SKM-1 treated with dmso at 0.1 percent for 144 hours (cell line): ENCODE measurements at regions not wholly inside any gene's neighbourhood (a gene's known extent, or its start where the extent isn't known, plus 50 kb on each side); places are given as distances from the start of the nearest gene placed in this dataset.

Experiments
- DNase-seq: peaks from one replicate; lab custom pipeline; 2025; ENCODE audit not compliant: unreplicated experiment; lab: John Stamatoyannopoulos, UW

DNA sequence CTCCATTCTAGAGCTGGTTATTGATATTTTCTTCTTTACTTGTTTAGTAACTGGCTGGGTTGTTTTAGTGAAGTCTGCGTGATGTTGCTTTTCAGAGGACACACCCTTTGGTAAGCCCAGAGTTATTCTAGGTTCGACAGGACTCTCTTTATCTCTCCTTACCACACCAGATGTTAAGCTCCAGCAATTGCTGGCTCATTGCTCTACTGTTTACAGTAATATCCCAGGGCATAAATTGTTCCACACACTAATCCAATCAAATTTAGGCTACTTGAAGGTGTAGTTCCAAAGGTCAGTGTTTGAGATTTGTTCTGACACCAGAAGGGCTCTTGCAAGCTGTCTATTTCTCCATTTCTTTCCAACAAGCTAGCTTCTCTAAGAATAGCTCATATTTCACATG is 506.6 kb downstream of the NR4A2 start:
- no peak for DNase-seq

DNA sequence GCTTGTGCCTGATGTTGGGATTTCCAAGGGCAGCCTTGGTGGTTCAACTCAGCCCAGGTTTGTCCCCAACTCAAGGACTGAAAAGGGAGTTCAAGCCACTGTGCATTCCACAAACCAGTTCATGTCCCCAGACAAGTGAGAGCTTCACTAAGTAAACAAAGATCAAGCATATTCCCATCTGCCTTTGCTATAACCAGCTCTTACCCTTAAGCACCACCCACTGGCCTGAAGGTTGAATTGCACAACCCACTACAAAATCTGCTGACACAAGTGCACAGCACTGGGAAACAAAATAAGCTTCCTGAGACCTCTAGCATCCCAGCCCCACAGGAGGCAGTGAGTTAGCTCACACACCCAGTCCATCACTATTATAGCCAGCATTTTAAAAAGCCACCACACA is 516.7 kb downstream of the NR4A2 start:
- DNase-seq, result peak; percentile 32

DNA sequence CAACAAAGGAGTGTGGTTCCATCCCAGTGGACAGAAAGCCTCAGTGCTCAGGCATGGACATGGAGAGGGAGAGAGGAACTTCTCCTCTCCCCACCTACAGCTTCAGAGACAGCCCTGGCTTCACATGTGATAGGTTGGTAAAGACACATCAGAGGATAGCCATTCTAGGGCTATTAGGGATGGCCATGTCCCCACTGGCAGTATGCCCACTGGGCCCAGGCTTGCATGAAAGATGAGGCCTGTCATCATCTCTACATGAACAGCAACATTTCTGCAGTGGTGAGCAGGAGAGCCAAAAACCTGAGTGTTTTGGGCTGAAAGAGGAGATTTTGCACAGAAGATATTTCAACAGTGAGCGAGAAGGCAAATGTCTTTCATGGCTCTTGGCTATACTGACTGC is 517.2 kb downstream of the NR4A2 start:
- DNase-seq, result no peak

DNA sequence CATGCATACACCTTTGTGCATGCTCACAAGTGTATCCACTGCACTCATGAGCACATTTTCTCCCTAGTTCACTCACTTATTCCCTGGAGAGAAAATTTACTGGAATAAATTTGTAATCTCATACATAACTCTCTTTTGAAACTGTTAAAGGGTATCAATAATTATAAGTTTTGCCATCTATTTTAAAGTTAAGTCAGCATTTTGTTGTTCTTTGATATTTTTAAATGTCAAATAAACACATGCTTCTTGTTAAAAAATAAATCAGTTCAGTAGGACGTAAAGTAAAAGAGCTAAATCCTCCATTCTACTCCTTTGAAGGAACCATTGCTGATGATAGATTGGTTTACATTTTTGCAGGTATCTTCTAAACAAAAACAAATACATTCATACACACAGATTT is 522.1 kb downstream of the NR4A2 start:
- DNase-seq, result no peak

DNA sequence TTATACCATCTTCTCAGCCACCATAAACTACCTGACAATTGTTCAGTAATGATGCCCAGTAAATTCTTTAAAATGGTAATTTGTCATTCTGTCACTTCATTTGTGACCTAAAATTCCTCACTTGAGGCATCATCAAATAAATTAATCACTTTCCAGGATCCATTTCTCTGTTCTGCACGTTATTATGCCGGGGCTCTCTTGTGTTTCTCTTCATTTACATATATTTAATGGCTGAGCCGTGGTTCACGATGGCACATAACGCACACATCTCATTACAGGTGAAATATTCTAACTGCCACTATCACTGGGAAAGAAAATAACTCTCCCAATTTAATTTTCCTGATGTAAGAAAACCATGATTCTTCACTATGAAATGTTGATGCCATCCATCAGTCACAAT is 529.6 kb downstream of the NR4A2 start:
- DNase-seq, result no peak

DNA sequence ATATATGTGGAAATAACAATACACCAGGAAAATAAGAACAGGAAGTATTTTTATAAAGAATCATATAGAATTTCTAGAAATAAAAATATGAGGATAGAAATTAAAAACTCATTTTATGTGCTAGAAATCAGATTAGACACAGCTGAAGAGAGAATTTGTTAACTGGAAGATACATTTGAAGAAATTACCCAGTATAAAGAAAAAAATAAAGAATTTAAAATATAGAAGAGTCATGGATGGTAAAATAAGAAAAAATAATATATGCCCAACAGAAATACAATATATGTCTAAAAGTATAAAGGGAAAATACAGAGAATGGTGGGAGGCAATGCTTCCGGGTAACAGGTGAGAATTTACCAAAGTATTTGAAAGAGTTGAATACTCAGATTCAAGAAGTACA is 539.9 kb downstream of the NR4A2 start:
- DNase-seq, result no peak

DNA sequence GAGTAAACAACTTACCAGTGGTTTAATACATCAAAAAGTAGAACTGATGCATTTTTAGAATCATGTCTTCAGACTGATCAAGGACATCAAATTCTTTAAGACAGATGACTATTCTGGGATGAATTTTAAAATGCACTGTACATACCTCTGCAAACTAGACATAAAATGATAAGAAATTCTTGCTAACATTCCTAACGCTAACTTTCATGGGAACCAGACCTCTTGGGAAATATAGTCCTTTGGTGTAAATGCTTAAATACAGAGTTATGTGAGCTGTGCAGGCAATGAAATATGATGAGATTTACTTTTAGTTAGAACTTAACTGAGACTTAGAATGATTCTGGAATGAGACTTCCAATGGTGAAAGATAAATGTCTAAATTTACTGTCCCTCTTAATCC is 562.0 kb downstream of the NR4A2 start:
- no peak for DNase-seq

DNA sequence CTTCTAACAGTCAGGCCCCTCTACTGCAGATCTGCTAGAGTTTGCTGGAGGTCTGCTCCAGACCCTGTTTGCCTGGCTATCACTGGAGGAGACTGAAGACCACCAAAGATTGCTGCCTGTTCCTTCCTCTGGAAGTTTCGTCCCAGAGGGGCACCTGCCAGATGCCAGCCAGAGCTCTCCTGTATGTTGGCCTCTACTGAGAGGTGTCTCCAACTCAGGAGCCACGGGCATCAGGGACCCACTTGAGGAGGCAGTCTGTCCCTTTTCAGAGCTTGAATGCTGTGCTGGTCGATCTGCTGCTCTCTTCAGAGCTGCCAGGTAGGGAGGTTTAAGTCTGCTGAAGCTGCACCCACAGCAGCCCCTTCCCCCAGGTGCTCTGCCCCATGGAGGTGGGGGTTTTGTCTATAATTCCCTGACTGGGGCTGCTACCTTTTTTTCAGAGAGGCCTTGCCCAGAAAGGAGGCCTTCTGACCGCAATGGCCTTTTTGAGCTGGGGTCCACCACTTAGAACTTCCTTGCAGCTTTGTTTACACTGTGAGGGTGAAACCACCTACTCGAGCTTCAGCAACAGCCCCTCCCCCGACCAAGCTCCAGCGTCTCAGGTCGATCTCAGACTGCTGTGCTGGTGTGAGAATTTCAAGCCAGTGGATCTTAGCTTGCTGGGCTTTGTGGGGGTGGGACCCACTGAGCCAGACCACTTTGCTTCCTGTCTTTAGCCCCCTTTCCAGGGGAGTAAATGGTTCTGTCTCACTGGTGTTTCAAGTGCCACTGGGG is 566.0 kb downstream of the NR4A2 start:
- DNase-seq, result no peak

DNA sequence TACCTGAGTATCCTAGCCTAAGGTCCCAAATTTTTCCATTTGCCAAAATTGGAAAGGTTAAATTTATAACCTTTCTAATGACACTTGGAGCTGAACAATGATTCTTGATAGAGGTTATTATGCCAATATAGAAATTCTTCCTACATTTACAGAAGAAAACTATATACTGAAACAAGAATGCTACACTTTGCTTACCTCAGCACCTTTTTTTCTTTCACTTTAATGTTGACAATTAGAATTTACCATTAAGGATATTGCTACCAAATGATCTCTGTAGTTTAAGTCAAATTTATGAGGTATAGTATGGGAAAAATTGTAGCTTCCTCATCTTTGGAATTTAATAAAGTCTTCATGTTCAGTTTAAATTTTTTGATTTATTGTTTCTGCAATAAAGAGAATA is 577.0 kb downstream of the NR4A2 start:
- DNase-seq, result no peak

DNA sequence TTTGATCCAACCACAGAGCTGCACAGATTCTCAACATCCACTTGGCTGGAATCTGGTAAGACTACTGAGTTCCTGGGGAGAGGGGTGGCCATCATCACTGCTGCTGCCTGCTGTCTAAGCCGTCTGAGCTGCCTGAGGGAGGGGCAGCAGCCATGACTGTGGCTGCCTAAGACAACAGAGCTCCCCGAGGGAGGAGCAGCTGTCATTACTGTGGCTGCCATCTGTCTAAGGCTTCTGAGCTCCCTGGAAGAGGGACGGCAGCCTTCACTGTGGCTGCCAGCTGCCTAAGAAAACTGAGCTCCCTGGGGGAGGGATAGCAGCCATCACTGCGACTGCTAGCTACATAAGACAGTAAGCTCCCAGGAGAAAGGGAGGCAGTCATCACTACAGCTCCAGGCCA is 584.4 kb downstream of the NR4A2 start:
- no peak for DNase-seq

DNA sequence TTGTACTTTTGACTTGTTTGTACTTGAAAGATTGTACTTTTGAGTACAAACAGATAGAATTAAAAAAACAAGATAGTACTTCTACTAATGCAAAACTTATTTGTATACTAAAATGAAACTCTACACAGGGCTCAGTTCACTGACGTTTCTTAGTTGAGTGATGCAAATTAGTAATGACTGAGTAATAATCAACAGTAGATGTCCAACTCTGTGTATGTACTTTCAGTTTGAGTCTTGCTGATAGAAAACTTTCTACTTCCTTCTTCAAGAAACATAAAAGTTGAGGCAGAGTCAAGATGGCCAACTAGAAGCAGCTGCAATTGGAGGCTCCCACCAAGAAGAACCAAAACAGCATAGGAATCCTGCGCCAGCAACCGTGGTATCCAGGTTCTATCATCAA is 585.0 kb downstream of the NR4A2 start:
- no peak for DNase-seq

DNA sequence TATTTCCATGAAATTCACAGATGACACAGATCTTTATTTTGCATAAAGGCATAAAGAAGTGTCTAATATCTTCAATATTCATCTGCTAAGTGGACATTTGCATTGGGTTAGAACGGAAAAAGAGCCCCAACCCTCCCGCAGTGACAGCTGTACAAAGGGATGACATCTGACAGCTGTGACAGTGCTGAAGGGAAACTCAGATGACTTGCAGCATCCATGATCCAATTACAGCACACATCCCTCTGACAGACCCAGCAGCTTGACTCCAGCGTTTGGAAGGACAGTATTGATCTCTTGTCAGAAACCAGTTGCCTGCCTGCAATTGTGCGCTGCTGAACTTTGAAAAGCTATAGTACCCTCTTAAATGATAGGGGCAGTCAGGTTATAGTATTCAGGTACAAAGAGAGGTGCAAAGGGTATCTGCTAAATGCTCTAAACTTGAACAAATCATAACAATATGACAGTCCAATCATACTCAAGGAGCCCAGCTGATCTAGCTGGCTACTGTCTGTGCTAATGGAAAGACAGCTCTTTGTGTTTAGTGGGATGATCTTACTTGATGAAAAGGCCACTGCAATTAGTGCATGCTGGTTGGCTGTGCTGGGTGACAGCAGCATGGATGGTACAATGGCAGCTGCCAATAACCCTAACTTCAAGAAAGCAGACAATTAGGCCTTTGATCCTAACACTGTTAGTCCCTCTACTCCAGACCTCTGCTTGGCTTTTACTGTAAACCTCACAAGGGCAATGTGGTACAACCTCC is 599.2 kb downstream of the NR4A2 start:
- no peak for DNase-seq

DNA sequence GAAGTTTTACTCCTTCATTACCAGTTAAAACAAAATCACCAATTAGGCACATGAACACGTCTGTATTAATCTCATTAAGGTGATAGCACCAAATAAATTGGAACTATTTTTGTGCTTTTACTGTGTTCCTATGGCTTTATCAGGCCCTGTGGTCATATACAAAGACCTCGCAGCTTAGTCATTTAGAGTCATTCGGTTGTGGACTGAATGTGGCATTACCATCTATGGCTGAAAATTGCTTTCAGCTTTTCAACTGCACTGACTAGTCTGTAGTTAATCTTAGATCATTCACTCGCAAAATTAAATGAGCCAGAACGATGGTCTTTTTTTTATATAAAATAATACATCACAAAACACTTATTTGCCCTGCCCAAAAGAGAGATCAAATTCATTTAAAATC is 601.7 kb downstream of the NR4A2 start:
- no peak for DNase-seq

DNA sequence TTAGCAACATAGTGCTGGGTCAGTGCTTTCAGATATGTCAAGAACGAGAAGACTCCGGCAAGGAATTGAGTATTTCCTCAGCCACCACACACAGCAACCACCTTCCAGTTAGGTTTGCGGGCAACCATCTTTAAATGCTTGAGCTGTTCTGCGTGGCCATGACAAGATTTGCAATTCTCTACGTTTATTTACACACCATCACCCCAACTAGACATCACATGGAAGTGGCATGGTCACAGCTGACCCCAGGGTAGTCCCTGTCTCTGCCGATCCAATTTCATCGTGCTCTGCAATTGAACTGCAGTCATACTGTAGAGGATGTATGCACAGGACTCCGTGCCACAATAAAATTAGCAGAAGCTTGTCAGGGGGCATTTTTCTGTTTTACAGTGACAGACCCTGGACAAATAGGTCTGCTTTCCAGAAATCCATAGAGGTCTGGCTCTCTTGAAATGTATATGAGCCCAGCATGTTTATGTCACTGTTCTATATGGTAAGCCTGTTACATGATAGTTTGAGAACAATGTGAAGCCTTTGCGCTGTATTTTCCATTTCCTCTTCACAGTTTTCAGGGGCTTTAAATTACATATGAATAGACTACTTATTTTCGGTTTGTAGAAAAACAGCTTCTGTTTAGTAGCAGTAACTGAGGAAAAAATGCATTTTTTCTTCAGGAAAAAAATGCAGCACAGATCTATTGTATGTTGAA is 605.2 kb downstream of the NR4A2 start:
- no peak for DNase-seq

DNA sequence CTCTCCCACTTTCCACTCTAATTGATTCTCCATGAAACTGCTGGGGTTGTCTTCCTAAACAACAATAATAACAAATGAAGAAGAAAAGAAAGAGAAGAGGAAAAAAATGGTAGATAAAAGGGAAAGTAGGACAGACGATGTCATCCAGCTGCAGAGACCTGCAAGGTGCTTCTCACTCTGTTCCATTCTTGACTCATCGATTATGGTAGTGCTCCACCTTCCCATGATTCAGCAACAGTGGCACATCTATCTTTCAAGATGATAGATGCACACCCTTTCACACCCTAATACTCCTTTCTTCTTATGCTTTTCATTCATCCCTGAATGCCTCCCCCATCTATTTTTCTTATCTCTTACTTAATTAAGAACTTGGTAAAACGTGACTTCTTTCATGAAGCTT is 610.2 kb downstream of the NR4A2 start:
- DNase-seq, result no peak

DNA sequence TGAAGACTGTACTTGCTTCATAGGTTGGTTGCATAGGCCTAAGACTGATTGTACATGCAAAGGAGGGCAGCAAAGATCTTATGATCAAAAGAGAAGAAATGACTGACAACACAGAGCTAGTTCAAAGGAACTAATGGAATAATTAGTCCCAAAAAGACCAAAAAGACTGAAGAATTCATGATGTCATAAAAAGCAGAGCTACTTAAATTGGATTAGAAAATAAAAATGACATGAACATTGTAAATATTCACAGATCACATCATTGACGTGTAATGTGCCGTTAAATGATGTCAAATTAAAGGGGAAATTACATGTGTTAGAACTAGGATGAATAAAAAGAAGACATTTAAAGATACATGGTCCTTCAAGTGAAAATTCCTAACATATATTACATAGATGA is 616.8 kb downstream of the NR4A2 start:
- no peak for DNase-seq

DNA sequence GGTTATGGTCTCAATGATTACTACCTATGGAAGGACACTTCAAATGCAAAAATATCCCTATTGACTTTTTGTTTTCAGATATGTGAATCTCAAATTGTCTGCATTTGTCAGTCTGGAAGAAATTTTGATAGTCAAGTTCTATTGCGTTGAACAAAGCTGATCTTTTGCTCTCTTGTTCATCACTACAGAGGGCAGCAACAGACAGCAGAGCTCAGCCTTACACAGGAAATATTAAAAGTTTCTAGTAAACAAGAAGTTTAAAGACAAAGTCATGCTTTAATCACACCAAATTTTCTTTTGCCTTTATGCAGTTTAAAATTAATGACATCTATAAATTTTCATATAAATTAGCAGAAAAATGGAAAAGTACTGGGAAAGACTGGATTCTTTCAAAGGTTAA is 617.5 kb downstream of the NR4A2 start:
- DNase-seq, result no peak

DNA sequence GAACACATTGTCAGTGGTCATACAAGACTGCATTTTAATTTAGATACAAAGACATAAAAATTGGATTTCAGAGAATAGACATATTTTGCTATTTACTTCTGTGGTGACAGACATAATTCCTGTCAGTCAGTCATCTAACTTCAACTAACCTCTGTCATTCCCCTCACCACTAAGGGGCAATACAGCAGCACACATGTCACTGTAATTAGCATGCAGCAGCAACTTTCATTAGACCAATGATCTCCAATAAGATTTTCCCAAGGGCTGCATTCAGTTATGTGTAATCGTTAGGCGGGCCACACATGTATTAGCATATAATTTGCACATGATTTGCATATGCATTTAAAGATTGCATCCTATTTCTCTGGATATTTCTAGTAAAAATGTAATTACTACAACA is 624.5 kb downstream of the NR4A2 start:
- no peak for DNase-seq

DNA sequence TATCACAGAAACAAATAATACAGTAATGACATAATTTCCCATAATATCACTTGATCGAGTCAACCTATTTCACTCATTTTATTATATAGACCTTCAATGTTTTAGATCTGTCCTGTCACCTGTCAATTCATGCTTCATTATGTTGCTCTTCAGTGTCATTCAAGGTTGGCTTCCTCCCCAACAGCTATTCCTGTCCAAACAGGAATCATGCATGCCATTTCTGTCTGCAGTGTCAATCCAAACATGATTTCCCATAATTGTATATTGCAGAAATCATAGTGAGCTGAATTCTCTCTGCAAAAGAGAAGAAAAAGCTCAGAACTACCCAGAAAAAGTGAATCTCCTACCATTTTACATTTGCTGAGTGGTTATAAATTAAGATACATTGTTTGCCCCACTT is 628.6 kb downstream of the NR4A2 start:
- no peak for DNase-seq

DNA sequence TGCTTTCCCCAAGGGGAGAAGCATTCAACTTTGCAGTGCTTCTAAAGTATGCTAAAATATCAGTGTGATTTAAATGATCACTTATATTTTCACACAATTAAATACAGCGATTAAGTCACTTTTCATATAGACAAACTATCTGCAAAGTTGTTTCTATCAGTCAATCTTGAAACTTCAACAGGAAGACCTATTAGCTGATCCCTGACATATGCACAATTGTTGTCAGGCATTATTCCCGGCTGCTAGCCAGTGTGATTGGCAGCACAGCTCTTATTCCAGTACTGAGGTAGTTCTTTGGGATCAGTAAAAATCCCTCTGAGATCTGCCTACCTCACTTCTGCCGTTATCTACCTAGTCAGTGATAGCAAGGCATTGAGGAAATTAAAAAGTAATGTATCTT is 629.5 kb downstream of the NR4A2 start:
- DNase-seq, result no peak

DNA sequence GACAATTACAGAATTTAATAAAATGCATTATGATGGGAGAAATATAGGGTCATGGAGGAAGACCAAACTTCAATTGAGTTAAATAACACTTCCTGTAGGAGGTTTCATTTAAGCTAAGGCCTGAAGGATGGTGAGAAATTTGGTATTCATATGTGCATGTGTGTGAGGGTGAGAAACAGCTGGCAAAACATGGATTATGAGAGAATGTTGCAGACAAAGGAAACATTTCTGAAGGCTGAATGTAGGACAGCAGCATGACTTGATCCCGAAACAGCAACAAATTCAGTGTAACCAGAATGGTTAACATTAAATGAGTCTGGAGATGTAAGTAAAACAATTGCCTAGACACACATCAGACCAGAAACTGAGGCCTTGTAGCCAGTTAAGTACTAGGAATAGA is 630.8 kb downstream of the NR4A2 start:
- no peak for DNase-seq

DNA sequence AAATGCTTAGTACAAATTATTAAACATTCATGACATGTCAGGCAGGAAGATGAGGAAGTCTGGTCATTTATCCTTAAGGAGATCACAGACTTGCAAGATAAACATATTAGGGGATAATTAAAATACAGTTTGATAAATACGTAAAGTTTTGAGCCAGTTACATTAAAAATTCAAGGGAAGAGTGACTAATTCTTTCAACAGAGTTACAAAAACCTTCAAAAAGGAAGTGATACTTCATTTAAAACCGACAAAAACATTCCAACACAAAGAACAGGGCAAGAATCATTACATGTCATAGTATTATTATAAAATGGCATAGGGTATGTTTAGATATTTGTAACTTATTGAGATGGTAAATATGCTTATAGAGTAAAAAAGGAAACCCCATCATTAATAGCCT is 636.0 kb downstream of the NR4A2 start:
- DNase-seq, result peak; percentile 13
